ENCODE measurements at regions not wholly inside any gene's neighbourhood (a gene's known extent, or its start where the extent isn't known, plus 50 kb on each side); places are given as distances from the start of the nearest gene placed in this dataset.
"Not testable (repeated sequence)": the region's sequence is repeated elsewhere in the genome, so short reads cannot be mapped to it uniquely, and the experiment has no call there.

- Histone ChIP-seq H3K4me3 (ENCODE audit: low read depth in 1 of 3, low read length in 3 of 3) (no peak overlapping the region), H3K27ac (ENCODE audit: low read depth in 1 of 3, low read length in 2 of 3) (no peak overlapping the region), H3K4me1 (ENCODE audit: control insufficient read depth in 3 of 3, insufficient read depth in 2 of 3, low read depth in 1 of 3, low read length in 2 of 3) (no peaks in the 10 kb centered on the region), H3K9me3 (ENCODE audit: control insufficient read depth in 2 of 2, insufficient read depth in 1 of 2, low read depth in 1 of 2, low read length in 1 of 2) (no peaks in the 10 kb centered on the region), H3K27me3 (ENCODE audit: control insufficient read depth in 3 of 3, insufficient read depth in 3 of 3, low read length in 3 of 3) (no peaks in the 10 kb centered on the region), H3K36me3 (ENCODE audit: control insufficient read depth in 3 of 3, insufficient read depth in 2 of 3, low read depth in 1 of 3, low read length in 3 of 3) (no peaks in the 10 kb centered on the region)
- 58 to 80% (median 65%) methylated on average over 5 of the region's 5 CpGs for WGBS, 3 donors
- FAIRE-seq (no peak), DNase-seq (no peak)
Measured at GRCh38 chr14:25461780-25462179, 411.8 kb upstream of the STXBP6 start.

GRCh38 chr14:25444381-25444780, 394.4 kb upstream of the STXBP6 start:
- Histone ChIP-seq H3K36me3 (ENCODE audit: control insufficient read depth in 3 of 3, insufficient read depth in 2 of 3, low read depth in 1 of 3, low read length in 3 of 3) (no peaks in the 10 kb centered on the region), H3K27ac (ENCODE audit: low read depth in 1 of 3, low read length in 2 of 3) (no peak overlapping the region), H3K4me3 (ENCODE audit: low read depth in 1 of 3, low read length in 3 of 3) (no peak overlapping the region), H3K27me3 (ENCODE audit: control insufficient read depth in 3 of 3, insufficient read depth in 3 of 3, low read length in 3 of 3) (no peaks in the 10 kb centered on the region), H3K4me1 (ENCODE audit: control insufficient read depth in 3 of 3, insufficient read depth in 2 of 3, low read depth in 1 of 3, low read length in 2 of 3) (no peaks in the 10 kb centered on the region), H3K9me3 (ENCODE audit: control insufficient read depth in 2 of 2, insufficient read depth in 1 of 2, low read depth in 1 of 2, low read length in 1 of 2) (no peaks in the 10 kb centered on the region)
- no peak for DNase-seq
- WGBS, 3 donors: 81 to 85% (median 83%) methylated on average over 2 of the region's 2 CpGs
- FAIRE-seq: no peak

DNA sequence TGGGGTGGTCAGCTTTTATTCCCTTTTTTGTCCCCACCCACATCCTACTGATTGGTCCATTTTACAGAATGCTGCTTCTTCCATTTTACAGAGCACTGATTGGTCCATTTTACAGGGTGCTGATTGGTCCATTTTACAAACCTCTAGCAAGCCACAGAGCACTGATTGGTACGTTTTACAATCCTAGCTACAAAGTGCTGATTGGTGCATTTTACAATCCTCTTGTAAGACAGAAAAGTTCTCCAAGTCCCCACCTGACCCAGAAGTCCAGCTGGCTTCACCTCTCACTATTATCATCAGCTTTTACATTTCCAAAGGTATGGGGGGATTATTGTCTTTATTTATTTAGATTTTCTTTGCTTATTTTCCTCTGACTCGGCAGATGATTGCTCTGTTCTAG, 390.4 kb upstream of the STXBP6 start:
- H3K27ac ChIP-seq (ENCODE audit: low read depth in 1 of 3, low read length in 2 of 3); H3K27me3 ChIP-seq (ENCODE audit: control insufficient read depth in 3 of 3, insufficient read depth in 3 of 3, low read length in 3 of 3); H3K36me3 ChIP-seq (ENCODE audit: control insufficient read depth in 3 of 3, insufficient read depth in 2 of 3, low read depth in 1 of 3, low read length in 3 of 3); FAIRE-seq; H3K4me3 ChIP-seq (ENCODE audit: low read depth in 1 of 3, low read length in 3 of 3); DNase-seq; H3K9me3 ChIP-seq (ENCODE audit: control insufficient read depth in 2 of 2, insufficient read depth in 1 of 2, low read depth in 1 of 2, low read length in 1 of 2); H3K4me1 ChIP-seq (ENCODE audit: control insufficient read depth in 3 of 3, insufficient read depth in 2 of 3, low read depth in 1 of 3, low read length in 2 of 3): not testable (repeated sequence)
- 68 to 77% (median 70%) methylated on average over 2 of the region's 2 CpGs for WGBS, 3 donors

- Histone ChIP-seq H3K4me3 (ENCODE audit: low read depth in 1 of 3, low read length in 3 of 3) (no peak overlapping the region), H3K4me1 (ENCODE audit: control insufficient read depth in 3 of 3, insufficient read depth in 2 of 3, low read depth in 1 of 3, low read length in 2 of 3) (no peaks in the 10 kb centered on the region), H3K27me3 (ENCODE audit: control insufficient read depth in 3 of 3, insufficient read depth in 3 of 3, low read length in 3 of 3) (no peaks in the 10 kb centered on the region), H3K27ac (ENCODE audit: low read depth in 1 of 3, low read length in 2 of 3) (no peak overlapping the region), H3K9me3 (ENCODE audit: control insufficient read depth in 2 of 2, insufficient read depth in 1 of 2, low read depth in 1 of 2, low read length in 1 of 2) (no peaks in the 10 kb centered on the region), H3K36me3 (ENCODE audit: control insufficient read depth in 3 of 3, insufficient read depth in 2 of 3, low read depth in 1 of 3, low read length in 3 of 3) (no peaks in the 10 kb centered on the region)
- DNase-seq: no peak
- no peak for FAIRE-seq
Measured at GRCh38 chr14:25436906-25437305, 387.0 kb upstream of the STXBP6 start.

DNA sequence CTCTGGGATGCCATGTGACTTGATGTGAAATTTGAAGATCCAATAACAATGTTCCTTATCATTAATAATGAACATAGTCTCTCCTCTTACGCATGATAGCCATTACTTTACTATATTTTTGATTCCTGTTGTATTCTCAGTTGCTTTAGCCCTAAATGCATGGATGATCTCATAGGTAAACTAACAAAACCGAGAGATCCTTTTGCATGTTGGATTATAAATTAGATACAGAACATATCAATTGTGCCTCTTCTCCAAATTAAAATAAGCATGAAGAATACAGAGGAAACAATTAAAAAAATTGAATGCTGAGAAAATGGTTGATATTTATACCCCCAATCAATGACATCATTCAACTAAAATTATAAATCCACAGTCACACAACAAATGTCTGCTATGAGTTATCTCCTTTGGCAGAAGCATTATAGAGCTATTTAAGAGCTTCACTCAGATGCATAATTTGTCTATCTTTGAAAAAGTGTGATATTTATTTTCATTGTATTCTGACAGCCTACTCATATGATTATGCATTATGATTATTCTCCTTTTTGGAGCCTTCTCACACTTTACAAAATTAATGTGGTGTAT, 386.4 kb upstream of the STXBP6 start:
- H3K4me1 ChIP-seq (ENCODE audit: control insufficient read depth in 3 of 3, insufficient read depth in 2 of 3, low read depth in 1 of 3, low read length in 2 of 3): no peaks in the 10 kb centered on the region
- H3K27me3 ChIP-seq (ENCODE audit: control insufficient read depth in 3 of 3, insufficient read depth in 3 of 3, low read length in 3 of 3): no peaks in the 10 kb centered on the region
- 73 to 84% (median 81%) methylated on average over 2 of the region's 2 CpGs for WGBS, 3 donors
- H3K9me3 ChIP-seq (ENCODE audit: control insufficient read depth in 2 of 2, insufficient read depth in 1 of 2, low read depth in 1 of 2, low read length in 1 of 2): no peaks in the 10 kb centered on the region
- no peak overlapping the region for H3K27ac ChIP-seq (ENCODE audit: low read depth in 1 of 3, low read length in 2 of 3)
- FAIRE-seq: no peak
- no peak overlapping the region for H3K4me3 ChIP-seq (ENCODE audit: low read depth in 1 of 3, low read length in 3 of 3)
- H3K36me3 ChIP-seq (ENCODE audit: control insufficient read depth in 3 of 3, insufficient read depth in 2 of 3, low read depth in 1 of 3, low read length in 3 of 3): no peaks in the 10 kb centered on the region
- no peak for DNase-seq

DNA sequence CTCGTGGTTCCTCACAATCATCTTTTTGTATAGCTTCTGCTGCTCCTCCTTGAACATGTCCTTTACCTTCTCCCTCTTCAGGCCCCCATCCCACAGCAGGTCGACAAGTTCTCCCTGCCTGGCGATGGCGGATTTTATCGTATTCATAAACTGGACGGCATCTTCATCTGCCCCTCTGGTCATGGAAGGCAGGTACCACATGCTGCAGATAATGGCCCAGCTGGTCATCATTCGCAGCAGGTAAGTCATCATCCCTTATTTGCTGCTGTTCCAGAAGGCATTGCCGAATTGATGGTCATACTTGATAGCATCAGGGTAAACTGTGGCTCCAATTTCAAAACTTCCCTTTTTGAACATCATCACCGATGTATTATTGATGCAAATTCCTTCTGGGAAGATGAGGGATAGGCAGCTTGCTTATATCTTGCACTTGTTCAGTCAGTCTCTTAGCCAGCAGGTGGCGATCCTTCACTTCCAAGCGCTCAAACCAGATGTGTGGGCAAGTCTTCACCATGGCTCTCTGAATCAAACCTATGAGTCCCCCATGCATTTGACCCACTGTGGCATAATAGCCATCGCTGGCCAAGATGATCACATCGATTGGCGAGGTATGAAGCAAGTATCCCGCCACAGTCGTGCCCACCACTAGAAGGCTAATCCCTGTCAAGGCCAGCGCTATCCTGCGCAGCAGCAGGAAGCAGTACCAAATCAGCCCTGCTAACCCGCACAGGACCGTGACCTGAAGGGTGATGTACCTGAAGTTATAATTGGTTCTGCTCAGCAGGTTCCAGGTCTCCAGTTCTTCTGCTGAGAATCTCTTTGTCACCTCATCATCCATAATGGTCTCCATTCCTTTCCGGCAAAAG, 381.5 kb upstream of the STXBP6 start:
- DNase-seq: no peak
- no peaks in the 10 kb centered on the region for H3K36me3 ChIP-seq (ENCODE audit: control insufficient read depth in 3 of 3, insufficient read depth in 2 of 3, low read depth in 1 of 3, low read length in 3 of 3)
- FAIRE-seq: no peak
- no peak overlapping the region for H3K4me3 ChIP-seq (ENCODE audit: low read depth in 1 of 3, low read length in 3 of 3)
- WGBS, 3 donors: 84 to 85% (median 85%) methylated on average over 21 of the region's 21 CpGs
- H3K9me3 ChIP-seq (ENCODE audit: control insufficient read depth in 2 of 2, insufficient read depth in 1 of 2, low read depth in 1 of 2, low read length in 1 of 2): peaks cover 0 to 3% of the 10 kb centered on the region in 2 donors
- no peaks in the 10 kb centered on the region for H3K27me3 ChIP-seq (ENCODE audit: control insufficient read depth in 3 of 3, insufficient read depth in 3 of 3, low read length in 3 of 3)
- H3K4me1 ChIP-seq (ENCODE audit: control insufficient read depth in 3 of 3, insufficient read depth in 2 of 3, low read depth in 1 of 3, low read length in 2 of 3): no peaks in the 10 kb centered on the region
- no peak overlapping the region for H3K27ac ChIP-seq (ENCODE audit: low read depth in 1 of 3, low read length in 2 of 3)

DNA sequence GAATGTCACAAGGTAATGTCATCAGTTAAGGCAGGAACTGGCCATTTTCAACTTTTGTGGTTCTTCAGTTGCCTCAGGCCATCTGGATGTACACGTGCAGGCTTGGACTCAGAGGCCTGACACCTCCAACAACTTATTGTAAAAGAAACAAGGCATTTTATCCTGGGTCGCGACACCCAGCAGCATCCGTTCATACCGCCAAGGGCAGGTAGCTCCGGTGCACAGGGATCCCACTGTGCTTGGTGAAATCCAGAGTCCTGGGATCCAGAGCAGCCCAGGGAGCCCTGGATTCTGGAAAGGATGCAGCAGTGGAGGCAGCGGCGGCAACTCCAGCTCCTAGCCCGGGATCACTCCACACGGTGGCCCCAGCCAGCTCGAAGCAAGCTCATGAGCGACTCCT, 380.9 kb upstream of the STXBP6 start:
- FAIRE-seq (no peak), DNase-seq (no peak)
- Histone ChIP-seq H3K4me3 (ENCODE audit: low read depth in 1 of 3, low read length in 3 of 3) (no peak overlapping the region), H3K4me1 (ENCODE audit: control insufficient read depth in 3 of 3, insufficient read depth in 2 of 3, low read depth in 1 of 3, low read length in 2 of 3) (no peaks in the 10 kb centered on the region), H3K27ac (ENCODE audit: low read depth in 1 of 3, low read length in 2 of 3) (no peak overlapping the region), H3K36me3 (ENCODE audit: control insufficient read depth in 3 of 3, insufficient read depth in 2 of 3, low read depth in 1 of 3, low read length in 3 of 3) (no peaks in the 10 kb centered on the region), H3K27me3 (ENCODE audit: control insufficient read depth in 3 of 3, insufficient read depth in 3 of 3, low read length in 3 of 3) (no peaks in the 10 kb centered on the region), H3K9me3 (ENCODE audit: control insufficient read depth in 2 of 2, insufficient read depth in 1 of 2, low read depth in 1 of 2, low read length in 1 of 2) (peaks cover 0 to 3% of the 10 kb centered on the region in 2 donors)
- WGBS, 3 donors: 92 to 96% (median 94%) methylated on average over 12 of the region's 12 CpGs

- Histone ChIP-seq H3K27ac (ENCODE audit: low read depth in 1 of 3, low read length in 2 of 3) (no peak overlapping the region), H3K4me3 (ENCODE audit: low read depth in 1 of 3, low read length in 3 of 3) (no peak overlapping the region), H3K9me3 (ENCODE audit: control insufficient read depth in 2 of 2, insufficient read depth in 1 of 2, low read depth in 1 of 2, low read length in 1 of 2) (no peaks in the 10 kb centered on the region), H3K27me3 (ENCODE audit: control insufficient read depth in 3 of 3, insufficient read depth in 3 of 3, low read length in 3 of 3) (no peaks in the 10 kb centered on the region), H3K4me1 (ENCODE audit: control insufficient read depth in 3 of 3, insufficient read depth in 2 of 3, low read depth in 1 of 3, low read length in 2 of 3) (no peaks in the 10 kb centered on the region), H3K36me3 (ENCODE audit: control insufficient read depth in 3 of 3, insufficient read depth in 2 of 3, low read depth in 1 of 3, low read length in 3 of 3) (no peaks in the 10 kb centered on the region)
- FAIRE-seq: no peak
- DNase-seq: no peak
Measured at GRCh38 chr14:25412998-25413397, 363.1 kb upstream of the STXBP6 start.
